HL-60 (cell line): ENCODE measurements at regions not wholly inside any gene's neighbourhood (a gene's known extent, or its start where the extent isn't known, plus 50 kb on each side); places are given as distances from the start of the nearest gene placed in this dataset.
"Not testable (repeated sequence)": the region's sequence is repeated elsewhere in the genome, so short reads cannot be mapped to it uniquely, and the experiment has no call there.

Experiments used
- DNase-seq, 2 experiments: peaks; one replicate each; pipeline ENCODE4 v3.0.0-alpha.2; 2010 to 2020; ENCODE audit warnings: low read depth in 1 of 2, low spot score in 1 of 2
- H3K27ac ChIP-seq: fragments of 250-450 bp; sonication (Bioruptor Pico); replicated peaks from 2 replicates; pipeline ENCODE4 v1.5.1; 2020; ENCODE audit warnings: mild to moderate bottlenecking, moderate library complexity
- H3K27me3 ChIP-seq: fragments of 250-450 bp; sonication (Bioruptor Pico); 2 replicates; pipeline ENCODE4 v1.5.1; 2021; ENCODE audit warnings: mild to moderate bottlenecking, moderate library complexity; ENCODE audit not compliant: insufficient read depth, poor library complexity, severe bottlenecking
- H3K4me3 ChIP-seq: replicated peaks from 2 replicates; pipeline ENCODE4 v1.5.1; 2011; ENCODE audit warnings: mild to moderate bottlenecking, control low read depth, low read length; ENCODE audit not compliant: insufficient read depth
- CTCF ChIP-seq: IDR thresholded peaks from one replicate; pipeline ENCODE4 v1.5.1; 2011; ENCODE audit warnings: low read length, control low read depth, inconsistent platforms; ENCODE audit not compliant: insufficient read depth
- GABPA ChIP-seq: IDR thresholded peaks from 2 replicates; pipeline ENCODE4 v1.6.1; 2012; ENCODE audit warnings: low read depth
- POLR2AphosphoS5 ChIP-seq: IDR thresholded peaks from 2 replicates; pipeline ENCODE4 v1.6.1; 2012; ENCODE audit warnings: low read depth
- REST ChIP-seq: IDR thresholded peaks from 2 replicates; pipeline ENCODE4 v1.6.1; 2012; ENCODE audit warnings: low read depth; ENCODE audit not compliant: insufficient replicate concordance
- SPI1 ChIP-seq: IDR thresholded peaks from 2 replicates; pipeline ENCODE4 v1.6.1; 2012; ENCODE audit warnings: low read depth, mild to moderate bottlenecking, borderline replicate concordance

GRCh38 chr10:61016630-61017029 is 72.6 kb upstream of the RHOBTB1 start:
- no peak for DNase-seq
- Histone ChIP-seq H3K4me3 (no peak overlapping the region), H3K27ac (no peak overlapping the region), H3K27me3 (peaks cover 3% of the 10 kb centered on the region)
- TF ChIP-seq REST (no peak), GABPA (no peak), POLR2AphosphoS5 (no peak), SPI1 (no peak), CTCF (no peak)

GRCh38 chr10:61016007-61016406 is 72.0 kb upstream of the RHOBTB1 start:
- Histone ChIP-seq H3K27ac (no peak overlapping the region), H3K27me3 (peaks cover 3% of the 10 kb centered on the region), H3K4me3 (no peak overlapping the region)
- no peak for TF ChIP-seq REST
- TF ChIP-seq POLR2AphosphoS5 = no peak
- TF ChIP-seq GABPA = no peak
- no peak for TF ChIP-seq CTCF
- DNase-seq = no peak

GRCh38 chr10:61010863-61011262 is 66.9 kb upstream of the RHOBTB1 start:
- Histone ChIP-seq H3K4me3 (no peak overlapping the region), H3K27me3 (no peaks in the 10 kb centered on the region), H3K27ac (no peak overlapping the region)
- DNase-seq = no peak
- TF ChIP-seq REST (no peak), POLR2AphosphoS5 (no peak), SPI1 (no peak), CTCF (no peak), GABPA (no peak)

- not testable (repeated sequence) for DNase-seq, H3K4me3 ChIP-seq, H3K27ac ChIP-seq
- H3K27me3 ChIP-seq = peaks cover 25% of the 10 kb centered on the region
These were observed 59.1 kb upstream of the RHOBTB1 start for GRCh38 chr10:61003069-61003468.
